ENCODE measurements at regions not wholly inside any gene's neighbourhood (a gene's known extent, or its start where the extent isn't known, plus 50 kb on each side); places are given as distances from the start of the nearest gene placed in this dataset.
A peak's percentile ranks its signal among the peaks of the same experiment; 100 is the strongest.

DNA sequence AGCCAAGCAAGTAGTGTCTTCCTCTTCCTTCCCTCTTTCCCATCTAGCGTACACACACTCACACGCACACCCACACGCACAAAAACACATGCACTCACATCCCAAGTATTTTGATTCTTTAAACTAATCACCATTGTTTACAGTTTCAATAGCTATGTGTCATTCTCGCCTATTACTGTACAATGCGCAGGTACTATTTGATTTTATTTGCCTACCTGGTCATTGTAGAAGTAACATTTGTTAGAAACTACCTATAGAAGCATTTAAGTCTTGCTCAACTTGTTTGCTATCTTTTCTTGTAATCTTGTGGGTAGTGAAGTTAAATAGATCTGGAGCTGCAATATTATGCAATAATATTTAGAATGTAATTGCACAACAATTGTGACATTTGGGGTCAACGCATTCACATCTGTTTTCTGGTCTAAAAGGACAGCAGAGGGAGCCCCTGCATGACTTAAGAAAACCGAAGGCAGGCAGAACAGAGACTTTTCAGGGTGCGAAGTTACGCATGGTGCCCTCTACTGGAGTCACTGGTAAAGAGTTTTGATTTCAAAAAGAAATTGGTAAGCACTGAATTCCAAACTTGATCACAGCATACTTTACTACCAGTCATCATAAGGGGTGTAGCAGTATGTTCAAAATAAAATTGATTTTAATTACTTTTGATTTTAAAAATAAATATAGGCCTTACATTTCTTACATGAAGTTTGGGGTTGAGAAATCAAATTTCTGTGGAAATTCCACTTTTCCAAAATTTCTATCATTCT lies 503.3 kb upstream of the FAM241A start (continued):
- TF ChIP-seq MAZ (IDR thresholded peaks at IDR 0.05; ENCODE audit: borderline replicate concordance, low read depth, low read length) = no peak
- no peak for TF ChIP-seq HDAC2 (IDR thresholded peaks at IDR 0.05)
- peak; percentile 89 for TF ChIP-seq SMC3 (IDR thresholded peaks at IDR 0.05)
- TF ChIP-seq, protein P1, sequence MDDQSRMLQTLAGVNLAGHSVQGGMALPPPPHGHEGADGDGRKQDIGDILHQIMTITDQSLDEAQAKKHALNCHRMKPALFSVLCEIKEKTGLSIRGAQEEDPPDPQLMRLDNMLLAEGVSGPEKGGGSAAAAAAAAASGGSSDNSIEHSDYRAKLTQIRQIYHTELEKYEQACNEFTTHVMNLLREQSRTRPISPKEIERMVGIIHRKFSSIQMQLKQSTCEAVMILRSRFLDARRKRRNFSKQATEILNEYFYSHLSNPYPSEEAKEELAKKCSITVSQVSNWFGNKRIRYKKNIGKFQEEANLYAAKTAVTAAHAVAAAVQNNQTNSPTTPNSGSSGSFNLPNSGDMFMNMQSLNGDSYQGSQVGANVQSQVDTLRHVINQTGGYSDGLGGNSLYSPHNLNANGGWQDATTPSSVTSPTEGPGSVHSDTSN (IDR thresholded peaks at IDR 0.05) = no peak
- TF ChIP-seq RNF2 (IDR thresholded peaks at IDR 0.05; ENCODE audit: borderline replicate concordance, low read depth) = no peak
- TF ChIP-seq, protein P2, sequence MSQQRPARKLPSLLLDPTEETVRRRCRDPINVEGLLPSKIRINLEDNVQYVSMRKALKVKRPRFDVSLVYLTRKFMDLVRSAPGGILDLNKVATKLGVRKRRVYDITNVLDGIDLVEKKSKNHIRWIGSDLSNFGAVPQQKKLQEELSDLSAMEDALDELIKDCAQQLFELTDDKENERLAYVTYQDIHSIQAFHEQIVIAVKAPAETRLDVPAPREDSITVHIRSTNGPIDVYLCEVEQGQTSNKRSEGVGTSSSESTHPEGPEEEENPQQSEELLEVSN (IDR thresholded peaks at IDR 0.05; ENCODE audit: borderline replicate concordance, low read depth) = no peak
- no peak for TF ChIP-seq RARB (CRISPR knock-in tag; IDR thresholded peaks at IDR 0.05)
- TF ChIP-seq SREBF2 (IDR thresholded peaks at IDR 0.05) = no peak
- no peak for TF ChIP-seq FOSL2 (IDR thresholded peaks at IDR 0.05)
- peak; percentile 17; the same call in 1 of the 2 replicates for TF ChIP-seq FOSL2 (CRISPR knock-in tag; IDR thresholded peaks at IDR 0.05)
- no peak for TF ChIP-seq RCOR1 (IDR thresholded peaks at IDR 0.05; ENCODE audit: low read depth, low read length)
- no peak for TF ChIP-seq CBX2 (IDR thresholded peaks at IDR 0.05; ENCODE audit: borderline replicate concordance, low read depth)
- TF ChIP-seq, protein P3, sequence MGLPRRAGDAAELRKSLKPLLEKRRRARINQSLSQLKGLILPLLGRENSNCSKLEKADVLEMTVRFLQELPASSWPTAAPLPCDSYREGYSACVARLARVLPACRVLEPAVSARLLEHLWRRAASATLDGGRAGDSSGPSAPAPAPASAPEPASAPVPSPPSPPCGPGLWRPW (IDR thresholded peaks at IDR 0.05) = peak; percentile 76; the same call in 1 of the 2 replicates

DNA sequence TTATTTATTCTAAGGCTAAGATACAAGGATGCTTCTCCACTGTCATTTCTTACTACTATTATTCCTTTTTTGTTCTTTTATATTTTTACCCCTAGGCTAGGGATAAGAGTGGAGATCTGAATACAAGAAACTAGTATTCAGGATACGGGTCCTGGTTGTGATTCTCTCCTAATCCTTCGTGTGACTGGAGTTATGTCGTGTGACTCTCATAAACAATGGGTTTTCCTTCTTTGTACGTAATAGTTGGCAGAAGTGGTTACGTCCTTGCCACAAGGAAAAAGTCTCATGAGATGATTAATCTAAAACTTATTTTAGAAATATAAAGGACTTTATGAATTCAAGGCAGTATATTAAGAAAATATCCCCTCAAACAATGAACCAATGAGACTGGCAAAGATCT lies 497.2 kb upstream of the FAM241A start:
- no peak for DNase-seq (ENCODE audit: low read depth in 1 of 2, low spot score in 1 of 2)
- no peaks in the 10 kb centered on the region for H3K4me1 ChIP-seq
- H3K4me3 ChIP-seq = no peak overlapping the region
- WGBS (ENCODE audit: missing lambda C conversion rate) = 74% methylated on average over 5 of the region's 5 CpGs
- no peaks in the 10 kb centered on the region for H3K9me3 ChIP-seq
- no peak overlapping the region for H3K4me2 ChIP-seq
- TF ChIP-seq, protein P4, sequence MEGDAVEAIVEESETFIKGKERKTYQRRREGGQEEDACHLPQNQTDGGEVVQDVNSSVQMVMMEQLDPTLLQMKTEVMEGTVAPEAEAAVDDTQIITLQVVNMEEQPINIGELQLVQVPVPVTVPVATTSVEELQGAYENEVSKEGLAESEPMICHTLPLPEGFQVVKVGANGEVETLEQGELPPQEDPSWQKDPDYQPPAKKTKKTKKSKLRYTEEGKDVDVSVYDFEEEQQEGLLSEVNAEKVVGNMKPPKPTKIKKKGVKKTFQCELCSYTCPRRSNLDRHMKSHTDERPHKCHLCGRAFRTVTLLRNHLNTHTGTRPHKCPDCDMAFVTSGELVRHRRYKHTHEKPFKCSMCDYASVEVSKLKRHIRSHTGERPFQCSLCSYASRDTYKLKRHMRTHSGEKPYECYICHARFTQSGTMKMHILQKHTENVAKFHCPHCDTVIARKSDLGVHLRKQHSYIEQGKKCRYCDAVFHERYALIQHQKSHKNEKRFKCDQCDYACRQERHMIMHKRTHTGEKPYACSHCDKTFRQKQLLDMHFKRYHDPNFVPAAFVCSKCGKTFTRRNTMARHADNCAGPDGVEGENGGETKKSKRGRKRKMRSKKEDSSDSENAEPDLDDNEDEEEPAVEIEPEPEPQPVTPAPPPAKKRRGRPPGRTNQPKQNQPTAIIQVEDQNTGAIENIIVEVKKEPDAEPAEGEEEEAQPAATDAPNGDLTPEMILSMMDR (IDR thresholded peaks at IDR 0.05) = no peak
- no peak for TF ChIP-seq HEYL (CRISPR knock-in tag; IDR thresholded peaks at IDR 0.05)
- TF ChIP-seq KDM5A (IDR thresholded peaks at IDR 0.05) = no peak
- TF ChIP-seq RFX5 (IDR thresholded peaks at IDR 0.05) = no peak
- no peak for TF ChIP-seq HDAC2 (IDR thresholded peaks at IDR 0.05)
- no peak for TF ChIP-seq PHF8 (IDR thresholded peaks at IDR 0.05; ENCODE audit: borderline replicate concordance, low read depth)
- no peak for TF ChIP-seq EHF (CRISPR knock-in tag; IDR thresholded peaks at IDR 0.05)
- no peak for TF ChIP-seq POLR2A (IDR thresholded peaks at IDR 0.05; ENCODE audit: low read length)
- ChIA-PET CTCF (no interaction called here), POLR2A (no interaction called here)
- FAIRE-seq = no peak
- ATAC-seq = no peak
- H3K27ac ChIP-seq = no peak overlapping the region

DNA sequence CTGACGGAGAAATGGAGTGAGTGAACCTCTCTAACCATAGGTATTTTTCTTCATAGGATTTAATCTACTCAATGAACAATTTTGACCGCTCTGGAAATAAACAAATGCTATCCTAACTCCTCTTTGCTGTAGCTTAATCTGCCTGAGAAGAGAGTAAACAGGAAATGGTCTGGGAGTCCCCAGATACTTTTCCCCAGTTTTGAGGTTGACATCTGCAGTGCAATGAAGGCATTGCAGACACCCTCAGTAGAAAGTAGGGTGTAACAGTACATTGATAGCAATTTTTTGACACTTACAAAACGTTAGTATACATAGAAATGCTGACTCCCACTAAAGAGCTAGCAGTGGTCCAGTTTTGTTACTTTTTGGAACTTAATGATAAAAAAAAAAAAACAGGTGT lies 495.9 kb upstream of the FAM241A start:
- no peaks in the 10 kb centered on the region for H3K9me3 ChIP-seq
- no peaks in the 10 kb centered on the region for H3K4me1 ChIP-seq
- CTCF ChIA-PET = interaction anchor here (0.6 to 0.8 kb wide), 2 partner anchors 21 to 27 kb away, joined by 3 read pairs; no protein-coding TSS in a partner anchor
- 41% methylated on average over 3 of the region's 3 CpGs for WGBS (ENCODE audit: missing lambda C conversion rate)
- POLR2A ChIA-PET = no interaction called here
- DNase-seq (ENCODE audit: low read depth in 1 of 2, low spot score in 1 of 2) (no peak), FAIRE-seq (no peak), ATAC-seq (no peak)
- no peak overlapping the region for H3K4me3 ChIP-seq
- no peak overlapping the region for H3K27ac ChIP-seq
- H3K4me2 ChIP-seq = no peak overlapping the region
- no peak for TF ChIP-seq CBX8 (IDR thresholded peaks at IDR 0.05)
- no peak for TF ChIP-seq HOXB5 (CRISPR knock-in tag; IDR thresholded peaks at IDR 0.05)
- TF ChIP-seq, protein P5, sequence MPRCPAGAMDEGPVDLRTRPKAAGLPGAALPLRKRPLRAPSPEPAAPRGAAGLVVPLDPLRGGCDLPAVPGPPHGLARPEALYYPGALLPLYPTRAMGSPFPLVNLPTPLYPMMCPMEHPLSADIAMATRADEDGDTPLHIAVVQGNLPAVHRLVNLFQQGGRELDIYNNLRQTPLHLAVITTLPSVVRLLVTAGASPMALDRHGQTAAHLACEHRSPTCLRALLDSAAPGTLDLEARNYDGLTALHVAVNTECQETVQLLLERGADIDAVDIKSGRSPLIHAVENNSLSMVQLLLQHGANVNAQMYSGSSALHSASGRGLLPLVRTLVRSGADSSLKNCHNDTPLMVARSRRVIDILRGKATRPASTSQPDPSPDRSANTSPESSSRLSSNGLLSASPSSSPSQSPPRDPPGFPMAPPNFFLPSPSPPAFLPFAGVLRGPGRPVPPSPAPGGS (IDR thresholded peaks at IDR 0.05) = no peak
- no peak for TF ChIP-seq NPAS2 (CRISPR knock-in tag; IDR thresholded peaks at IDR 0.05; ENCODE audit: borderline replicate concordance)
